ENCODE measurements at regions not wholly inside any gene's neighbourhood (a gene's known extent, or its start where the extent isn't known, plus 50 kb on each side); places are given as distances from the start of the nearest gene placed in this dataset.

DNA sequence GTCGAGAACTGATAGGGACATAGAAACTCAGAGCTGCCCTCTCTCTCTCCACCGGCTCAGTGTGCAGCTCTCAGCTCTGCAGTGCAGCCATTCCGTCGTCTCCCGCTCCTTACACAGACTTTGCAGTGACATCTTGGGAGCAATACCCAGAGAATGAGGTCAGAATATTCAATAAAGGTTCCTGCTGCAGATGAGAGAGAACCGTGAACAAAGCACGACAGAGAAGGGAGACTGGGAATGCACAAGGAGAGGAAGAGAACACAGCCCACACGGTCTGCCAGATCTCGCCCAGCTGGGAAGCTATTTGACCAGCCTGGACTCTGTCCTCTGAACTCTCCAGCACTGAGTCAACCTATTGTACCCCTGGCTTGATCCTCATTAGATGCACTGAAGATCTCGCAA, 118.0 kb upstream of the PPARGC1A start:
- no peak for TF ChIP-seq POLR2A (conservative IDR thresholded peaks at IDR 0.05)
- TF ChIP-seq, protein P1, sequence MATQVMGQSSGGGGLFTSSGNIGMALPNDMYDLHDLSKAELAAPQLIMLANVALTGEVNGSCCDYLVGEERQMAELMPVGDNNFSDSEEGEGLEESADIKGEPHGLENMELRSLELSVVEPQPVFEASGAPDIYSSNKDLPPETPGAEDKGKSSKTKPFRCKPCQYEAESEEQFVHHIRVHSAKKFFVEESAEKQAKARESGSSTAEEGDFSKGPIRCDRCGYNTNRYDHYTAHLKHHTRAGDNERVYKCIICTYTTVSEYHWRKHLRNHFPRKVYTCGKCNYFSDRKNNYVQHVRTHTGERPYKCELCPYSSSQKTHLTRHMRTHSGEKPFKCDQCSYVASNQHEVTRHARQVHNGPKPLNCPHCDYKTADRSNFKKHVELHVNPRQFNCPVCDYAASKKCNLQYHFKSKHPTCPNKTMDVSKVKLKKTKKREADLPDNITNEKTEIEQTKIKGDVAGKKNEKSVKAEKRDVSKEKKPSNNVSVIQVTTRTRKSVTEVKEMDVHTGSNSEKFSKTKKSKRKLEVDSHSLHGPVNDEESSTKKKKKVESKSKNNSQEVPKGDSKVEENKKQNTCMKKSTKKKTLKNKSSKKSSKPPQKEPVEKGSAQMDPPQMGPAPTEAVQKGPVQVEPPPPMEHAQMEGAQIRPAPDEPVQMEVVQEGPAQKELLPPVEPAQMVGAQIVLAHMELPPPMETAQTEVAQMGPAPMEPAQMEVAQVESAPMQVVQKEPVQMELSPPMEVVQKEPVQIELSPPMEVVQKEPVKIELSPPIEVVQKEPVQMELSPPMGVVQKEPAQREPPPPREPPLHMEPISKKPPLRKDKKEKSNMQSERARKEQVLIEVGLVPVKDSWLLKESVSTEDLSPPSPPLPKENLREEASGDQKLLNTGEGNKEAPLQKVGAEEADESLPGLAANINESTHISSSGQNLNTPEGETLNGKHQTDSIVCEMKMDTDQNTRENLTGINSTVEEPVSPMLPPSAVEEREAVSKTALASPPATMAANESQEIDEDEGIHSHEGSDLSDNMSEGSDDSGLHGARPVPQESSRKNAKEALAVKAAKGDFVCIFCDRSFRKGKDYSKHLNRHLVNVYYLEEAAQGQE (IDR thresholded peaks at IDR 0.05; ENCODE audit: borderline replicate concordance): no peak
- TF ChIP-seq, protein P1 (CRISPR knock-in tag; IDR thresholded peaks at IDR 0.05; ENCODE audit: low read depth): no peak
- TF ChIP-seq, protein P2, sequence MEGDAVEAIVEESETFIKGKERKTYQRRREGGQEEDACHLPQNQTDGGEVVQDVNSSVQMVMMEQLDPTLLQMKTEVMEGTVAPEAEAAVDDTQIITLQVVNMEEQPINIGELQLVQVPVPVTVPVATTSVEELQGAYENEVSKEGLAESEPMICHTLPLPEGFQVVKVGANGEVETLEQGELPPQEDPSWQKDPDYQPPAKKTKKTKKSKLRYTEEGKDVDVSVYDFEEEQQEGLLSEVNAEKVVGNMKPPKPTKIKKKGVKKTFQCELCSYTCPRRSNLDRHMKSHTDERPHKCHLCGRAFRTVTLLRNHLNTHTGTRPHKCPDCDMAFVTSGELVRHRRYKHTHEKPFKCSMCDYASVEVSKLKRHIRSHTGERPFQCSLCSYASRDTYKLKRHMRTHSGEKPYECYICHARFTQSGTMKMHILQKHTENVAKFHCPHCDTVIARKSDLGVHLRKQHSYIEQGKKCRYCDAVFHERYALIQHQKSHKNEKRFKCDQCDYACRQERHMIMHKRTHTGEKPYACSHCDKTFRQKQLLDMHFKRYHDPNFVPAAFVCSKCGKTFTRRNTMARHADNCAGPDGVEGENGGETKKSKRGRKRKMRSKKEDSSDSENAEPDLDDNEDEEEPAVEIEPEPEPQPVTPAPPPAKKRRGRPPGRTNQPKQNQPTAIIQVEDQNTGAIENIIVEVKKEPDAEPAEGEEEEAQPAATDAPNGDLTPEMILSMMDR (IDR thresholded peaks at IDR 0.05 in 2 of 3, conservative IDR thresholded peaks at IDR 0.05 in 1 of 3; ENCODE audit: insufficient read depth in 2 of 3, low read depth in 1 of 3, low read length in 3 of 3): no peak
